Heart left ventricle (tissue), 13 donors: ENCODE measurements at regions not wholly inside any gene's neighbourhood (a gene's known extent, or its start where the extent isn't known, plus 50 kb on each side); places are given as distances from the start of the nearest gene placed in this dataset.

ENCODE experiments used
- CTCF ChIP-seq, 12 donors: fragments of 200-600 bp; sonication (generic) in 4 of 12; IDR thresholded peaks; one replicate each; pipeline versions ENCODE4 v1.5.0 to v1.8.0; 2018 to 2022; ENCODE audit warnings: antibody characterized with exemption in 12 of 12, mild to moderate bottlenecking in 5 of 12
- POLR2A ChIP-seq, 2 donors: fragments of 450-650 bp; IDR thresholded peaks; one replicate each; pipeline ENCODE4 v1.6.1; 2017; ENCODE audit warnings: antibody characterized with exemption in 2 of 2, mild to moderate bottlenecking in 2 of 2, moderate library complexity in 2 of 2
- donor health status: ischemic (EF 13 %, LVEDD 7.1; RV severe dilation, severe dysfunction).
- donor health status: DM: no; HTN: yes; CAD: no.
- donor health status: DM: no; HTN: no; CAD: no.
- donor health status: ischemic (EF 25% LVEDD 6.9; RV normal size, moderate dysfunction).
- donor health status: ischemic (EF 25% LVEDD 5.7; RV mildly dilated, moderate dysfunction).
- donor health status: ischemic (EF 35%, LVEDD 5.7; RV mildly dilated, moderate dysfunction).
- donor health status: nonischemic (EF 11% LVEDD 7.7; RV severe dilation, severe dysfunction).
- donor health status: DM: yes; HTN: yes; CAD: no.
- donor health status: PGD.
- donor health status: ischemic (EF 29% LVEDD 5.4; RV normal size, mild dysfunction).
- donor health status: nonischemic (EF 23%, LVEDD 6.1; RV moderate dilation, normal function).

- TF ChIP-seq CTCF (IDR thresholded peaks at IDR 0.05) = no peak
- no peak for TF ChIP-seq POLR2A (IDR thresholded peaks at IDR 0.05)
Observed at GRCh38 chr6:167529444-167530335, 204.8 kb downstream of the TTLL2 start.
